Thyroid gland (tissue), 4 donors: ENCODE measurements at regions not wholly inside any gene's neighbourhood (a gene's known extent, or its start where the extent isn't known, plus 50 kb on each side); places are given as distances from the start of the nearest gene placed in this dataset.

Experiments used
- DNase-seq, 2 donors: peaks; one replicate each; pipeline ENCODE4 v3.0.0-alpha.2; 2019
- H3K27ac ChIP-seq, 3 donors: fragments of 200-600 bp; sonication (generic); 1 replicate in 2 of 3; 2 replicates in 1 of 3; pipeline ENCODE4 v1.5.1; 2016 to 2019; ENCODE audit warnings: mild to moderate bottlenecking in 1 of 3, moderate library complexity in 1 of 3
- H3K27me3 ChIP-seq: fragments of 200-600 bp; sonication (generic); one replicate; pipeline ENCODE4 v1.5.1; 2019
- H3K36me3 ChIP-seq, 2 donors: fragments of 200-600 bp; sonication (generic); one replicate each; pipeline ENCODE4 v1.5.1; 2016 to 2019
- H3K4me1 ChIP-seq, 2 donors: fragments of 200-600 bp; sonication (generic); one replicate each; pipeline ENCODE4 v1.5.1; 2017 to 2019
- H3K4me3 ChIP-seq, 3 donors: fragments of 200-600 bp; sonication (generic); replicated peaks in 1 of 3; 1 replicate in 2 of 3; 2 replicates in 1 of 3; pipeline ENCODE4 v1.5.1; 2016; ENCODE audit warnings: mild to moderate bottlenecking in 1 of 3
- H3K9me3 ChIP-seq: fragments of 200-600 bp; sonication (generic); one replicate; pipeline ENCODE4 v1.5.1; 2017
- POLR2A ChIP-seq, 2 donors: fragments of 450-650 bp; IDR thresholded peaks; one replicate each; pipeline ENCODE4 v1.6.1; 2017; ENCODE audit warnings: antibody characterized with exemption in 2 of 2, mild to moderate bottlenecking in 2 of 2, moderate library complexity in 1 of 2
- WGBS, 2 donors: methylation state at CpG; one replicate each; pipeline ENCODE4 v1.1.5; 2017; 5-methylcytosine and 5-hydroxymethylcytosine counted together
- intact Hi-C: fragments of 100-400 bp; cut with DNase I; formaldehyde crosslinking; loops from one replicate; pipeline ENCODE4 v1.15.1; 2023
- TF ChIP-seq, protein P1 (sequence below), 6 experiments: fragments of 200-600 bp in 3 of 6; fragments of 450-650 bp in 3 of 6; sonication (generic) in 3 of 6; IDR thresholded peaks; one replicate each; pipeline ENCODE4 v1.5.1; 2016 to 2019; ENCODE audit warnings: antibody characterized with exemption in 6 of 6, mild to moderate bottlenecking in 2 of 6, inconsistent platforms in 1 of 6, moderate library complexity in 1 of 6

DNA sequence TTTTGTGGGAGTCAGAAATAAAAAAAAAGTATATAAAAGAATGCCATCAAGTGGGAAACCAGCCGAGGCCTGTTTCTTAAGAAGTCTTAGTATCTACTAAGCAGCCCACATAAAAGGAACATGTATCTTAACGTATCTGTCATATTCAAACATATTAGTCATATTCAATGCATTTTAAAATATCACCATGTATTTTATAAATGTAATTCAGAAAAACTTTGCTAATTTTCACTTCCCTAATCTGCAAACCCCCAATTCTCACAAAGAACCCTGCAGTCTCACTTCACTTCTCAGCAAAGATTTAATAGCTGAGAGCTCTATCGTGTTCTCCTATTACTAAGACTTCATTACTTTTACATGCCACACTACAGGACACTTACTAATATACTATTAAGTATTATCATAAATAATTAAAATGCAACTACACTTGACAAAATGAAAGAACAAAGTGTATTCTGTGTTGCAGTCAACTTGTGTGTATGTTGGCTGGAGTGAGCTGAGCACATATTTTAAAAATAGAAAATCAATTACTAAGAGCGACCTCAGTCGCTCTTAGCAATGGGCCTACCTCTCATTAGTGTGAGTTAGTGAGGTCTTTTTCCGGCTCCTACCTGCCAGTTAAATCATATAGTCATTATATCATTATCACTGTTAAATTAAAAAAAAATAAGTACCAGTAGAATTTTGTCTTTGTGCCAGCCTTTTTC, 484.3 kb downstream of the LMO4 start:
- 88 to 90% methylated on average over 6 of the region's 6 CpGs for WGBS, 2 donors
- no peak for TF ChIP-seq POLR2A (IDR thresholded peaks at IDR 0.05)
- TF ChIP-seq, protein P1, sequence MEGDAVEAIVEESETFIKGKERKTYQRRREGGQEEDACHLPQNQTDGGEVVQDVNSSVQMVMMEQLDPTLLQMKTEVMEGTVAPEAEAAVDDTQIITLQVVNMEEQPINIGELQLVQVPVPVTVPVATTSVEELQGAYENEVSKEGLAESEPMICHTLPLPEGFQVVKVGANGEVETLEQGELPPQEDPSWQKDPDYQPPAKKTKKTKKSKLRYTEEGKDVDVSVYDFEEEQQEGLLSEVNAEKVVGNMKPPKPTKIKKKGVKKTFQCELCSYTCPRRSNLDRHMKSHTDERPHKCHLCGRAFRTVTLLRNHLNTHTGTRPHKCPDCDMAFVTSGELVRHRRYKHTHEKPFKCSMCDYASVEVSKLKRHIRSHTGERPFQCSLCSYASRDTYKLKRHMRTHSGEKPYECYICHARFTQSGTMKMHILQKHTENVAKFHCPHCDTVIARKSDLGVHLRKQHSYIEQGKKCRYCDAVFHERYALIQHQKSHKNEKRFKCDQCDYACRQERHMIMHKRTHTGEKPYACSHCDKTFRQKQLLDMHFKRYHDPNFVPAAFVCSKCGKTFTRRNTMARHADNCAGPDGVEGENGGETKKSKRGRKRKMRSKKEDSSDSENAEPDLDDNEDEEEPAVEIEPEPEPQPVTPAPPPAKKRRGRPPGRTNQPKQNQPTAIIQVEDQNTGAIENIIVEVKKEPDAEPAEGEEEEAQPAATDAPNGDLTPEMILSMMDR (IDR thresholded peaks at IDR 0.05) = no peak
- Histone ChIP-seq H3K36me3 (no peaks in the 10 kb centered on the region), H3K4me3 (no peak overlapping the region), H3K4me1 (peaks cover 0 to 4% of the 10 kb centered on the region in 2 donors), H3K9me3 (no peaks in the 10 kb centered on the region), H3K27me3 (no peaks in the 10 kb centered on the region), H3K27ac (no peak overlapping the region)
- no peak for DNase-seq
- intact Hi-C loops = no loop called here

DNA sequence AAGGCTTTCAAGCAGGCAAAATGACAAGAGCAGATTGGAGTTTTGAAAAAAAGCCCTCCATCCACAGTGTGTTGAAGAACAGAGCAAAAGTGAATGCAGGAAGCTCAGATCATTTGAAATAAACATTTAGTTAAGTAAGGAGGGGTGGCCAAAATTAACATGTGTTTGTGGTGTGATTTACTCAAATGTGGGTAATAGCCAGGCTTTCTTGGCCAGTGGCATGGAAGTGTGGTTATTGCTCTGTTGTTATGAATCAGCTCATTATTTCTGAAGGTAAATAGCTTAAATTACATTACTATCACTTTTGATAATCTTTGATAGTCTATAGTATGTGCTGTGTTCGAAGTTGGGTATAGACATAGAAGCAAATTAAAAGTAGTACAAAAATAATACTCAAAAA, 485.9 kb downstream of the LMO4 start:
- Histone ChIP-seq H3K27ac (no peak overlapping the region), H3K36me3 (no peaks in the 10 kb centered on the region), H3K9me3 (no peaks in the 10 kb centered on the region), H3K4me3 (no peak overlapping the region), H3K27me3 (no peaks in the 10 kb centered on the region), H3K4me1 (peaks cover 0 to 4% of the 10 kb centered on the region in 2 donors)
- no peak for DNase-seq
- 89 to 94% methylated on average over 1 of the region's 1 CpG for WGBS, 2 donors
- intact Hi-C loops = no loop called here
- TF ChIP-seq, protein P1 (IDR thresholded peaks at IDR 0.05) = no peak
- no peak for TF ChIP-seq POLR2A (IDR thresholded peaks at IDR 0.05)

DNA sequence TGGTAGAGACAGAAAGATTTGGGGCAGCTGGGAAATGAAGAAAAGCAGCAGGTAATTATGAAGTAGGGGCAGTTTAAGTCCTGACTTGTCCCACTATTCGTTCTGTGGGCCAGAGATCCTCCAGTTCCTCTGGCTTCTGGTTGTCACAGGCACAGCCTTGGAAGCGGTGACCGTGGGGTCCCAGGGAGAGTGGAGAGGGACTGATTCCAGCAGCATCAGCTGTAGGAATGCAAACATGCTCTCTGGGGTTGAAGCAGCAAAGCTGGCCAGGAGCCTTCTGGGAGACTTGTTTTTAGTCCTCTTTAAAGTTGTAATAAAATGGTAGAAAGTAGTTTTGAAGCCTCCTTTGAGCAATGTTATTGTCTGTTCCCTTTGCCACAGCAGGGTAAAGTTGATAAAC, 488.0 kb downstream of the LMO4 start:
- Histone ChIP-seq H3K9me3 (no peaks in the 10 kb centered on the region), H3K4me3 (no peak overlapping the region), H3K27ac (no peak overlapping the region), H3K4me1 (peaks cover 0 to 4% of the 10 kb centered on the region in 2 donors), H3K27me3 (no peaks in the 10 kb centered on the region), H3K36me3 (no peaks in the 10 kb centered on the region)
- TF ChIP-seq, protein P1 (IDR thresholded peaks at IDR 0.05) = no peak
- TF ChIP-seq POLR2A (IDR thresholded peaks at IDR 0.05) = no peak
- WGBS, 2 donors = 30 to 39% methylated on average over 3 of the region's 3 CpGs
- intact Hi-C loops = no loop called here
- DNase-seq = no peak

DNA sequence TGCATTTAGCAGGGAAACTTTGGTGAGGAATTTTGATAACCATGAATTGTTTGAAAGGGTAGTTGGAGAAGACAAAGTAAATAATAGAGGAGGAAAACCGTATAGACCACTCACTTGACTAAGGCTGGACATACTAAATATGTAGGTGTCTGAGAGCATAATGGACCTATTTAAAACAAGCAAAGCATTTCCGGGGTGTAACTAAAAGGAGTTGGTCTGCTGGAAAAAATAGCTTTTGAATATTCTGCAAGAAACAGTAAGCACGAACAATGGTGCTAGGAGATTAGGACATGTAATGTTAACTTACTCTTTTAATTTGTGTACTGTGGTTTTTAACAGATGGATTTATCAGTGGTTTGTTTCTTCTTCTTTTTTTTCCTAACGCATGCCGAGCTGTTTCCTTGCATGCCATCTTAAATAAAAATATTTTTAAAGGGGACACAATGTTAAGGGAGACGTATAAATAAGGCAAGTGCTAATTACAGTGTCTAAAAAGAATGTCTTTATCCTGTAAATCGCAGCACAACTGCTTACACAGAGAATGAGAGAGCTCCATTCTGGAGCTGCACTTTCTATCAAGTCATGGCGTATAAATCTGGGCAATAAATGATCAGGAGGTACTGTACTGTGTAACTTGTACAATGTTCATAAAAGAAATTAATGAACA, 492.1 kb downstream of the LMO4 start:
- H3K27ac ChIP-seq = no peak overlapping the region

DNA sequence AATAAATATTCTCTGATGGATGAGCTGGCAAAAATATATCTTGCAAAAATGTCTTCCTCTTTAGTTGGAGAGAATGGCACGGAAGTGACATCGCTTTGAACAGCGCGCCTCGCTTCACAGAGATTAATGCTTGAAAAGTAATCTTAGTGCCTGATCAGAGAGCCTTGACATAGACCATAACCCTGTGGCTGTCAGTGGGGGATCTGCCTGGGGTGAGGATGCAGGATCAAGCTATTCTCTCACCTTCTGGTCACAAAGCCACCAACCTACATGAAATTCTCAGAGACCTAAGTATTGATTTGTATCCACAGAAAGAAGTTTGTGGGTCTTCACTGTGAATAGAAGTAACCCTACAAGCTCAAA, 492.6 kb downstream of the LMO4 start:
- Histone ChIP-seq H3K27ac (no peak overlapping the region), H3K4me1 (no peaks in the 10 kb centered on the region), H3K36me3 (no peaks in the 10 kb centered on the region), H3K4me3 (no peak overlapping the region), H3K27me3 (no peaks in the 10 kb centered on the region), H3K9me3 (no peaks in the 10 kb centered on the region)
- WGBS, 2 donors = 95 to 98% methylated on average over 5 of the region's 5 CpGs
- intact Hi-C loops = no loop called here
- no peak for DNase-seq
- TF ChIP-seq, protein P1 (IDR thresholded peaks at IDR 0.05) = no peak
- no peak for TF ChIP-seq POLR2A (IDR thresholded peaks at IDR 0.05)

More for the DNA sequence above, 492.1 kb downstream of the LMO4 start:
- DNase-seq = no peak
- no peak for TF ChIP-seq POLR2A (IDR thresholded peaks at IDR 0.05)
- TF ChIP-seq, protein P1 (IDR thresholded peaks at IDR 0.05) = no peak
- no peak overlapping the region for H3K4me3 ChIP-seq
- no peaks in the 10 kb centered on the region for H3K27me3 ChIP-seq
- 75 to 80% methylated on average over 8 of the region's 8 CpGs for whole genome bisulfite sequencing, 2 donors
- no peaks in the 10 kb centered on the region for H3K4me1 ChIP-seq
- no peaks in the 10 kb centered on the region for H3K36me3 ChIP-seq
- intact Hi-C loops = no loop called here
- H3K9me3 ChIP-seq = no peaks in the 10 kb centered on the region
